Activated naive CD4-positive, alpha-beta T cell treated with anti-CD3 and anti-CD28 coated beads, Interleukin-2, amount 50 U/mL, for 24 hours (primary cell): ENCODE measurements at regions not wholly inside any gene's neighbourhood (a gene's known extent, or its start where the extent isn't known, plus 50 kb on each side); places are given as distances from the start of the nearest gene placed in this dataset.
A peak's percentile ranks its signal among the peaks of the same experiment; 100 is the strongest.

Source experiments
- H3K27ac Mint-ChIP-seq: one replicate; pipeline ENCODE4 v1.8.0; 2021; ENCODE audit warnings: mild to moderate bottlenecking, mixed read lengths
- H3K27me3 Mint-ChIP-seq: one replicate; pipeline ENCODE4 v1.8.0; 2021; ENCODE audit warnings: mixed read lengths
- H3K36me3 Mint-ChIP-seq: one replicate; pipeline ENCODE4 v1.8.0; 2021; ENCODE audit warnings: mixed read lengths
- H3K4me1 Mint-ChIP-seq: one replicate; pipeline ENCODE4 v1.8.0; 2021; ENCODE audit warnings: mixed read lengths
- H3K4me3 Mint-ChIP-seq: one replicate; pipeline ENCODE4 v1.8.0; 2021; ENCODE audit warnings: mild to moderate bottlenecking, mixed read lengths
- H3K9me3 Mint-ChIP-seq: one replicate; pipeline ENCODE4 v1.8.0; 2021; ENCODE audit warnings: mixed read lengths

DNA sequence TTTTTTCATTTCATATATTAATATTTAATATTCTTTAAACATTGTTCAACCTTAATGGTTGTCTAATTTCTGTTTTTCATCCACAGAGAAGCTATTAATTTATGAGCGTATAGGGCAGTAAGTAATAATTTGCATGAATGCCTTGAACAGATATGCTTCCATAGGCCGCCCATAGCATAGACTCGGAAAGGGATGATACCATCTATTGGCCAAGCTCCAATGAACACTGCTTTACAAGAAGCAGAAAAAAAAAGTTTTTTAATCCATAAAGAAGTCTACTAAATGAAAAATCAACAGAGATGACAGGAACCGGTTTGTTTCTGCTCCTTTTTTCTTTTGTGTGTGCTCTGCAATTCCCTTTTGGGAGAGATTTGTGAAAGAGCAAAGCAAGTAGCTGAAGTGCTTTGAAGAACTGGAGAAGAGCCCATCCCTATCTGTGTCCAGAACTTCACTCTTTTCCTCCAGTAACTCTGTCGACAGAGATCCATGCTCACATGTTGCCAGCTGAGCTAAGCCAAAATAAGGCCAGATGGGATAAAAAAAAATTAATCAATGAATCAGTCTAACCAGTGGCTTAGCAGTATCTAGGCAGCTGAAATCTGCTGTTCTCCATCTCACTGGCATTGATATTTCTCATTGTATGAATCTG lies 215.9 kb upstream of the SOX21 start:
- H3K27me3 Mint-ChIP-seq, result no peaks in the 10 kb centered on the region
- no peak overlapping the region for H3K27ac Mint-ChIP-seq
- no peaks in the 10 kb centered on the region for H3K36me3 Mint-ChIP-seq
- H3K4me1 Mint-ChIP-seq, result no peaks in the 10 kb centered on the region
- H3K9me3 Mint-ChIP-seq, result peaks cover 5% of the 10 kb centered on the region
- no peak overlapping the region for H3K4me3 Mint-ChIP-seq

- H3K36me3 Mint-ChIP-seq, result no peaks in the 10 kb centered on the region
- H3K9me3 Mint-ChIP-seq, result no peaks in the 10 kb centered on the region
- H3K27me3 Mint-ChIP-seq, result no peaks in the 10 kb centered on the region
- H3K4me1 Mint-ChIP-seq, result no peaks in the 10 kb centered on the region
- no peak overlapping the region for H3K4me3 Mint-ChIP-seq
- H3K27ac Mint-ChIP-seq, result no peak overlapping the region
Measured at GRCh38 chr13:94925263-94925662, 212.9 kb upstream of the SOX21 start.

DNA sequence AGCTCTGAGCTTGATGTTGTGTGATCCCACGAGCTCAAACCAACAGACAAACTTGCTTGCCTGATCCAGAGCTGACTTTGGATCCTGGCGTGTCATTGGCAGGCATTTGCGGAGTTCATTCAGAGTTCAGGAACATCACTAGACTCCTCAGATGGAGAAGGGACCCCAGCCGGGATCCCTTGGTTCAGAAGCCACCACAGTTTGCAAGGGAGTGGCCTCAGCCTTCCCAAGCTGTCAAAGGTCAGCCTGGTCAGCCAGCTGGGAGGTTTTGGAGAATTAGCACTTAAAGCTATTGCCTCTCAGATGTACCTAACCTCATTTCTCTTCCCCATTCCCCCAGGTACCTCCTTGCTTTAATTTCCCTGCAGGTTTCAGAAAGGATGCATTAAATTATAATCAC lies 208.8 kb upstream of the SOX21 start:
- no peaks in the 10 kb centered on the region for H3K27me3 Mint-ChIP-seq
- no peak overlapping the region for H3K4me3 Mint-ChIP-seq
- H3K9me3 Mint-ChIP-seq, result peaks cover 4% of the 10 kb centered on the region
- no peaks in the 10 kb centered on the region for H3K36me3 Mint-ChIP-seq
- no peaks in the 10 kb centered on the region for H3K4me1 Mint-ChIP-seq
- H3K27ac Mint-ChIP-seq, result no peak overlapping the region

DNA sequence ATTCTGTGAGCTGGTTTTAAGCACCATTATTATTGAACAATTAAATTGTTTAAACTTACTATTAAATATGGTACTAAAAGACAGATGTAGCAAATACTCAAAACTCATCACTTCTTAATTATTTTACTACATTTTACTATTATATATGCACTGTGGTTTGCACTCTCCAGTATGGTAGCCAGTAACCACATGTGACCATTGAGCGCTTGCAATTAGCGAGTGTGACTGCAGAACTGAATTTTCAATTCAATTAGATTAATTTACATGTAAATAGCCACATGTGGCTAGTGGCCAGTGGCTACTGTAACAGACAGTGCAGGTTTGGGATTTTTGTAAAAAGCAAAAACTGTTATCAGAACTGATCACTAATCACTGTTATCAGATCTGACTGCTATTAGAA lies 208.2 kb upstream of the SOX21 start:
- no peaks in the 10 kb centered on the region for H3K36me3 Mint-ChIP-seq
- H3K4me1 Mint-ChIP-seq, result no peaks in the 10 kb centered on the region
- H3K27ac Mint-ChIP-seq, result no peak overlapping the region
- H3K27me3 Mint-ChIP-seq, result no peaks in the 10 kb centered on the region
- H3K4me3 Mint-ChIP-seq, result no peak overlapping the region
- H3K9me3 Mint-ChIP-seq, result peaks cover 4% of the 10 kb centered on the region

- Mint-ChIP-seq H3K4me1 (no peaks in the 10 kb centered on the region), H3K4me3 (no peak overlapping the region), H3K9me3 (peaks cover 4% of the 10 kb centered on the region), H3K27me3 (no peaks in the 10 kb centered on the region), H3K27ac (no peak overlapping the region), H3K36me3 (no peaks in the 10 kb centered on the region)
Measured at GRCh38 chr13:94917824-94918223, 205.5 kb upstream of the SOX21 start.

- H3K4me1 Mint-ChIP-seq, result no peaks in the 10 kb centered on the region
- H3K9me3 Mint-ChIP-seq, result peaks cover 4% of the 10 kb centered on the region
- no peak overlapping the region for H3K27ac Mint-ChIP-seq
- no peak overlapping the region for H3K4me3 Mint-ChIP-seq
- no peaks in the 10 kb centered on the region for H3K36me3 Mint-ChIP-seq
- peaks cover 21% of the 10 kb centered on the region for H3K27me3 Mint-ChIP-seq
Measured at GRCh38 chr13:94914895-94915294, 202.6 kb upstream of the SOX21 start.

DNA sequence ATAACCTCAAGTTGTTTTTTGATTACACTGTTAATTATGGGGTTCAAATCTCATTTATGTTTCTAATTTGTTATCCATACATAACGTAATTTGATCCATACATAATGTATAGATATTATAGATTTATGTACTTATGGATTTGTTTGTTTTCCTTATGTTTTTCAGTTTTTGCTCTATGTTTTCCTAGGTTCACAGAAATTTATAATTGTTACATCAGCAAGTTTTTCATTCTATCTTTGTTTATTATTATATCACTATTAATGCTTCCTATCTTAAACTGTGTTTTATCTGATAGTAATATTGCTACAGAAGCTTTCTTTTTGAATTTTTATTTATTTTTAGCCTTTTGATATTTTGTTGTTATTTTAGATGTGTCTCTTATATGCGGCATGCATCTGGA lies 194.3 kb upstream of the SOX21 start:
- Mint-ChIP-seq H3K27ac (no peak overlapping the region), H3K9me3 (no peaks in the 10 kb centered on the region), H3K36me3 (no peaks in the 10 kb centered on the region), H3K27me3 (peaks cover 22% of the 10 kb centered on the region), H3K4me3 (no peak overlapping the region), H3K4me1 (no peaks in the 10 kb centered on the region)

- H3K27ac Mint-ChIP-seq, result no peak overlapping the region
- no peaks in the 10 kb centered on the region for H3K4me1 Mint-ChIP-seq
- H3K27me3 Mint-ChIP-seq, result peaks cover 2% of the 10 kb centered on the region
- H3K9me3 Mint-ChIP-seq, result no peaks in the 10 kb centered on the region
- no peak overlapping the region for H3K4me3 Mint-ChIP-seq
- no peaks in the 10 kb centered on the region for H3K36me3 Mint-ChIP-seq
Measured at GRCh38 chr13:94902722-94903407, 190.5 kb upstream of the SOX21 start.

GRCh38 chr13:94901070-94901469 lies 188.7 kb upstream of the SOX21 start:
- Mint-ChIP-seq H3K4me3 (no peak overlapping the region), H3K9me3 (no peaks in the 10 kb centered on the region), H3K36me3 (no peaks in the 10 kb centered on the region), H3K27me3 (peaks cover 2% of the 10 kb centered on the region), H3K27ac (no peak overlapping the region), H3K4me1 (no peaks in the 10 kb centered on the region)

- no peak overlapping the region for H3K27ac Mint-ChIP-seq
- no peaks in the 10 kb centered on the region for H3K27me3 Mint-ChIP-seq
- H3K9me3 Mint-ChIP-seq, result no peaks in the 10 kb centered on the region
Measured at GRCh38 chr13:94896719-94897317, 184.5 kb upstream of the SOX21 start.

DNA sequence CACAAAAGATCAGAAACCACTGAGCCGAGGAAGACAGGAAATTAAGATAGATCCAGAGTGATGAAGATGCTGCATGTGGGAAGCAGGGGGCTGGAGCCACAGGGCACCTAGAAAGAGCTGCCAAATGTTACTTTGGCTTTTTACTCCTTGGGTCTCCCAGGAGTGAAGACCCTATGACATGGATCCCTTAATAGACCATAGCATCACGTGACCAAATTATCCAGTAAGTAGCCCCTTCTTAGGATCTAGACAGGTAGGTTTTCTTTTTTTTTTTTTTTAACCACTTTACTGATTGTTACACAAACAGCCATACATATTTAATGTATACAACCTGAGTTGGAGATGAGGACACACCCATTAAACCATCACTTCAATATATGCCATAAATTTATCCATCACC lies 183.9 kb upstream of the SOX21 start:
- Mint-ChIP-seq H3K4me3 (no peak overlapping the region), H3K27ac (no peak overlapping the region), H3K9me3 (no peaks in the 10 kb centered on the region), H3K36me3 (no peaks in the 10 kb centered on the region), H3K4me1 (no peaks in the 10 kb centered on the region), H3K27me3 (no peaks in the 10 kb centered on the region)

More at GRCh38 chr13:94896719-94897317, 184.5 kb upstream of the SOX21 start:
- Mint-ChIP-seq H3K4me1 (no peaks in the 10 kb centered on the region), H3K4me3 (no peak overlapping the region), H3K36me3 (no peaks in the 10 kb centered on the region)

DNA sequence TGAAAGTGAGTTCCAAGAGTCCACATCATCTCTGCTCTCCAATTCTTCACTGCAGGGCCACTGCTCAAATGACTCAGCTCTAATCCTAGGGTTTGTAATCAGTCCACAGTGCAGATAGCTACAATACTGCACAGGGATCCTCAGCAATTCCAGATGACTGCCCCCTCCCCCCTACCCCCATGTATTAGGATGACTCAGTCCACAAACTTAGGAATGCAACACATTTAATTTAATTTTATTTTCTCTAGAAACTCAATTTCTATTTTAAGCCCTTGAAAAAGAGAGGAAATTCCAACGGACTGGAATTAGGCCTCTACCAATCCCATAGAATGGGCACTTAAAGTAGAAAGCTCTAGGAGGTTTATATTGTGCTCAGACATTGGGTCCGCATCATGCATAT lies 173.8 kb upstream of the SOX21 start:
- Mint-ChIP-seq H3K9me3 (no peaks in the 10 kb centered on the region), H3K4me3 (no peak overlapping the region), H3K27me3 (peaks cover 2% of the 10 kb centered on the region), H3K4me1 (no peaks in the 10 kb centered on the region), H3K36me3 (no peaks in the 10 kb centered on the region), H3K27ac (no peak overlapping the region)

DNA sequence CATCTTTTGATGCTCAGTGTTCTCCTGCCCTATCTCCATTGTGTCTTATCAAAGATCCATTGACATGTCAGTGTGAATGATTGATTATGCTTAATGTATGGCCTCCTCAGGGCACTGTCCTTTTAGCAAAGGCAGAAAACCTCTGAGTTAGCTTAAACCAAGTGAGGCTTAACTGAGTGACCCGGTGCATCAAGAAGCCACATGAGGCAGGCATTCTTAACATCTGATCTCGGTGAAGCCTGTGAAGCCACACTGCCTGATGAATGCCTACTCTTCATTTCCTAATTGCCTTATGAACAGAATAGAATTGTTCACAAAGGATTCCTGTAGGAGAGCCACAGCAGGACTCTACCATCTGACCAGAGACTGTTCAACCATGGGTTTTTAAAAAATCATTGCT lies 168.1 kb upstream of the SOX21 start:
- H3K9me3 Mint-ChIP-seq, result no peaks in the 10 kb centered on the region
- no peak overlapping the region for H3K4me3 Mint-ChIP-seq

DNA sequence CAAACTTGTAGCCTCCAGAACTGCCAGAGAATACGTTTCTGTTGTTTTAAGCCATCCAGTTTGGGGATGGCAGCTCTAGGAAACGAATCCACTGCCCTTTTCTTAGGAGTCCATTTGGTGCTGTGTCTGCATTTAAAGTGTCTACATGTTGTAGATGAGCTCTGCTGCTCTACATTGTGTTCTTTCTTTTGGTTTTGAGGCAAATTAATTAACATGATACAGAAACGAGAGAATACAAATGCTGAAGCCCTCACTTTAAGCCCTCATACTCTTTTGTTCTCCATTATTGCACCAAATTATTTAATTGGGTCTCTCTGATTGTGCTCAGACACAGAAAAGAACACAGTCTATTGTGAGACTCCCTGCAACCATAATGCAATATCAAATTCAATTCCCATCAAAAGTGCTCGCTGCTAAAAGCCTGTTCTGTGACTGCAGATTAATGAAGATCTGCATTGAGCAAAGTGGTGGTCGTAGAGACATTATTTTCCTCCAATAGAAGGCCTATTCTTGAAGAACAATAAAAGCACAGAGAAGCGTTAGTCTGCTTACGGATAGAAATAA lies 166.3 kb upstream of the SOX21 start:
- peaks cover 2% of the 10 kb centered on the region for H3K27me3 Mint-ChIP-seq
- no peak overlapping the region for H3K4me3 Mint-ChIP-seq
- no peak overlapping the region for H3K27ac Mint-ChIP-seq
- no peaks in the 10 kb centered on the region for H3K4me1 Mint-ChIP-seq
- no peaks in the 10 kb centered on the region for H3K36me3 Mint-ChIP-seq
- H3K9me3 Mint-ChIP-seq, result no peaks in the 10 kb centered on the region

More for the DNA sequence above, 168.1 kb upstream of the SOX21 start:
- H3K4me1 Mint-ChIP-seq, result no peaks in the 10 kb centered on the region
- H3K27me3 Mint-ChIP-seq, result no peaks in the 10 kb centered on the region
- no peak overlapping the region for H3K27ac Mint-ChIP-seq
- no peaks in the 10 kb centered on the region for H3K36me3 Mint-ChIP-seq

GRCh38 chr13:94864474-94864873 lies 152.1 kb upstream of the SOX21 start:
- Mint-ChIP-seq H3K4me1 (peaks cover 21% of the 10 kb centered on the region), H3K27ac (no peak overlapping the region), H3K36me3 (no peaks in the 10 kb centered on the region), H3K9me3 (no peaks in the 10 kb centered on the region), H3K4me3 (no peak overlapping the region), H3K27me3 (no peaks in the 10 kb centered on the region)

GRCh38 chr13:94860981-94861407 lies 148.6 kb upstream of the SOX21 start:
- Mint-ChIP-seq H3K36me3 (no peaks in the 10 kb centered on the region), H3K4me3 (peak overlapping the region; percentile 83), H3K4me1 (peaks cover 21% of the 10 kb centered on the region), H3K27ac (peak overlapping the region; percentile 37), H3K9me3 (no peaks in the 10 kb centered on the region), H3K27me3 (no peaks in the 10 kb centered on the region)
